ENCODE measurements at regions not wholly inside any gene's neighbourhood (a gene's known extent, or its start where the extent isn't known, plus 50 kb on each side); places are given as distances from the start of the nearest gene placed in this dataset.

- TF ChIP-seq POLR2A (IDR thresholded peaks at IDR 0.05; ENCODE audit: low read depth, low read length) (no peak), SPI1 (IDR thresholded peaks at IDR 0.05; ENCODE audit: low read depth, low read length) (no peak), POLR2AphosphoS5 (IDR thresholded peaks at IDR 0.05; ENCODE audit: low read depth, low read length) (no peak), TAF1 (IDR thresholded peaks at IDR 0.05; ENCODE audit: low read depth, low read length) (no peak)
These were observed 93.1 kb upstream of the MKI67 start for GRCh38 chr10:128219295-128219694.

All from GM12891 (cell line).